NCI-H187 (cell line): ENCODE measurements at regions not wholly inside any gene's neighbourhood (a gene's known extent, or its start where the extent isn't known, plus 50 kb on each side); places are given as distances from the start of the nearest gene placed in this dataset.
A peak's percentile ranks its signal among the peaks of the same experiment; 100 is the strongest.
"Not testable (repeated sequence)": the region's sequence is repeated elsewhere in the genome, so short reads cannot be mapped to it uniquely, and the experiment has no call there.

ENCODE experiments used
- DNase-seq, 2 experiments: peaks; one replicate each; lab custom pipeline; 2025; lab: John Stamatoyannopoulos, UW

DNA sequence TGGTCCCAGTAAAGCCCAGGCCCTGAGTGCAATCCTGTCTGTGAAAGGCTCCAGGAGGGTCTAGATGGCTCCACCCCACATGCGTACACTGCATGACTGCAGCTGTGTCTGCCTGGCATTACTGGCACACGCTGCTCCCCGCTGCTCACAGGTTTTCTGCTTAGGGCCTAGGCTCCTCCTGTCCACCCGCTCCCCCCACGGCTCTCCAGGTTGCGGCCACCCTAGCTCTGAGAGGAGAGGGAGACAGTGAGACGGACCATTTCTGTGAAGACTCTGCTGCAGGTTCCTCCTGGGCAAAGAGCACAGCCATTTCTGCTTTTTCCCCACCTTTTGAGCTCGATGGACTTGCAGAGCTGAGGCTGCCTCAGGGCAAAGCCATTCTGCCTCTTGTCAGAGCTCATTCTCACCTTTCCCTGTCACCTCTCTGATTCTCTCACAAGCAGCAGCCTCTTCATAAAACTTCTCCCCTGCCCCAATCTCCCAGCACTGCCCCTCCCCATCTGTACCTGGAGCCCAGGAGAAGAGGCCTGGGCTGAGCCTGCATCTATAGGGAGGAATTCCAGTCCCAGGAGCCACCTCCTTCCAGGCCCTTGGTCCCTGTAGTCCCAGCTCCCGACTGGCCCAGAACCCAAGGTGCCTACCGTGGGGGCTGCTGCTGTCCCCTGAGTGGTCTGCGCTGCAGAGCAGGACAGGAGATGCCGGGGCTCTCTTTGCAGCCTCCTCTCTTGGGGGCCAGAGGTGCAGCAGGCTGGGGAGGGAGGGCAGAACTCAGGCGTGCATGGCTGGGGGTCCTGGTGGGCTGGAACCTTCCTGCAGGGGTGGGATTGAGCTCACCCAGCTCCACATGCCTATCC, 433.7 kb upstream of the B3GAT1 start:
- DNase-seq, result no peak

DNA sequence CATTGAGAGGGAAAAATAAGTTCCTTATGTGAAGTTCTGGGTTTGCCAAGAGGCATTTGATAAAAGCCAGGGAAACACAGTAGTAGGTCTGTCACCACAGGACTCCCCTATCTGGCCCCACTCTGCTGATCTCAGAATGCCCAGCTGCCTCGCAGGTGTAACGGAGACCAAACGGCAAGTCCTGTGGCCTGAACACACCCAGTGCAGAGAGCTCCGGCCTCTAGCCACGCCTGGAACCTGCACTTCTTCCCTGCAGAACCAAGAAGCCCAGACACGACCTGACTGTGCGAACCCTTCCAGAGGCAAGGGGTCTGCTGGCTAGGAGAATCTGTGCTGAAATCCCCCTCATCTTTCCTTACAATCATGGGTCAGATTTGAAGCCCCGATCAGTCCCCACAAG, 432.8 kb upstream of the B3GAT1 start:
- no peak for DNase-seq

DNA sequence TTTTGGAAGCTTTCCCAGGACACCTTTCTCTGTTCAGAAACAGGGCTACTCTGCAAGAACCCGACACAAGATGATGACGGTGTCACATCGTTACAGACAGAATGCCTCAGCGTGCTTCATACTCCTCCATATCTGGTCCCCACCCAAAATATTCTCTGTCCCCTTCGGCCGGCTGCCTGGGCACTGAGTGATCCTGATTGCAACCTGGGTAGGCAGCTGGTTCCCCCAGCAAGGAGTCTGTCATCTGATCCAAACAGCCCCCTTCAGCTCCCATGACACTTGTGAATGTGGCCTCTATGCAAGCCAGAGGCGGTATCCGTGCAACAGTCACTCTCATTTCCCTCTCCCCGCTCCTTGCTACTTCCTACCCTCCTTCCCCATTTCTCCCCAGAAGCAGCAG, 431.7 kb upstream of the B3GAT1 start:
- DNase-seq, result no peak

DNA sequence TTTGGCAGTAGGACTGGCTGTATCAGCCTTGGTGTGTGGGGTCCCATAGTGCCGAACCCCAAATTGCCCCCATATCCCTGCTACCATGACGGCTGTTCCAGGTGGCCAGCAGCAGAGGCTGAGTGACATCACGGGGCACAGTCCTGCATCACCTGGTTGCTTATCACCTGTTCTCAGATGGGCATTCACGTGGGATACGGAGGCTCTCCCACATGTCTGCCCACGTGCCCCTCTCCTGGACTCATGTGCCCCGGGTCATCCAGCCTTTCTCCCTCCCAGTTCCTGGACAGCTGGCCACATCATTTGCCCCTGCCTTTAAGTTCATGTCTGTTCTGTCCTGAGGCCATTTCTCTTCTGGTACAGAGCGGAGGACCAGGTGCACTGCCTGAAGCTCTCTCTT, 431.0 kb upstream of the B3GAT1 start:
- no peak for DNase-seq

DNA sequence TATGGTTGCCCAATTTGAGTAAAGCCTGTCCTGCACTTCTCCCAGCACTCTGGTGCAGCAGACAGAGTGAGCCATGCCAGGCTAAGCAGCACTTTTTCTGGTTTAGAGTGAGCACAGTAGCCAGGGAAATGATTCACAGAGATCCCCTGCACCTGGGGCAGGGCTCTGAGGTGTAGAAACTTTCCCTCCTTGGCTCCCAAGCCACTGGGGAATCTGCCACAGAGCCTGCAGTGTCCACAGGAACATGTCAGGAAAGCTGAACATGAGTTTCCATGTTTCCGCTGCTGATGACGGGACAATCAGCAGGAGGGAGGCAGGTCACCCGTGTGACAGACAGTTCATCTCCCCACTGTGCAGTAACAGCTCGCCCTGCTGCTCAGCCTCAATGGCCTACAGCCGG, 429.9 kb upstream of the B3GAT1 start:
- no peak for DNase-seq

DNA sequence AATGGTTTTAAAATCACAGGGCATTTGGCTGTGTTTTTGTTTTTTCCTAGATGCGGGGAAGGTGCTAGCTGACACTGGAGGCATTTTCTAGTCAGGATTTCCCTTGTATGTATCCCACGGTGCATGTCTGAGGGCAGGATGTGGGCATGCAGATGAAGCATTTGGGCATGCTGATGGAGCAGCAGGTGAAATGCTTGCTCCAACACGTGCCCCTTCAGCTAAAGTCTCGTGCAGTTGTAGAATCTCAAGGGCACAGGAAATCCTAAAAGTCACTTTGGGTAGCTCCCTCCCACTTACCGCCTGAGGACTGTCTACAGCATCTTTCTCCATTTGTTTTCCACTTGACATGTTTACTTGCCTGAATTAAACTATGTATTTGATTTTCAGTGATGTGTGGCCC, 429.4 kb upstream of the B3GAT1 start:
- peak; percentile 11 to 29 for DNase-seq

DNA sequence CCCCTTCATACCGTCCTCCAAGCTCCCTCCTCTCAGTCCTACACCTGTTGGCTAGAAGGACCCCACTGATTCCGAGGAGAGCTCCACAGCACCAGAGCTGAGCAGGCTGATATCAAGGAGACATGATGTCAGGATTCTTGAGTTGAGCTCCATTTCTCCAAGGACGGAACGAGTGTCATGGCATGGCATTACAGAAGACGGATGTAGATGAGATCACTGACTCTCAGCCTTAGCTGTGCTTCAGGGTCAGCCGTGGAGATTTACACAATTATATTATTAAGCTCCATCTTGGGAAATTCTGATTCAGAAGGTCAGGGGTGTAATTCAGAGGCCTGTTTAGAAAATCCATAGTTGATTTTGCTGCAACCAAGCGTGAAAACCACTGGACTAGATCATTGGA, 428.9 kb upstream of the B3GAT1 start:
- no peak for DNase-seq

DNA sequence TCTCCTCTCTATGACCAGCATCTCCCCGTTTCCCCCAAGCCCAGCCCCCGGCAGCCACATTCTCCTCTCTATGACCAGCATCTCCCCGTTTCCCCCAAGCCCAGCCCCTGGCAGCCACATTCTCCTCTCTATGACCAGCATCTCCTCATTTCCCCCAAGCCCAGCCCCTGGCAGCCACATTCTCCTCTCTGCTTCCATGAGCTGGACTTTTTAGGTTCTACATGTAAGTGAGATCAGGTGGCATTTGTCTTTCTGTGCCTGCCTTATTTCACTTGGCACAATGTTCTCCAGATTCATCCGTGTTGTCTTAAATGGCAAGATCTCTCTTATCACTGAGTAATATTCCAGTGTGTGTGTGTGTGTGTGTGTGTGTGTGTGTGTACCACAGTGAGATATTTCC, 428.1 kb upstream of the B3GAT1 start:
- DNase-seq, result not testable (repeated sequence)

DNA sequence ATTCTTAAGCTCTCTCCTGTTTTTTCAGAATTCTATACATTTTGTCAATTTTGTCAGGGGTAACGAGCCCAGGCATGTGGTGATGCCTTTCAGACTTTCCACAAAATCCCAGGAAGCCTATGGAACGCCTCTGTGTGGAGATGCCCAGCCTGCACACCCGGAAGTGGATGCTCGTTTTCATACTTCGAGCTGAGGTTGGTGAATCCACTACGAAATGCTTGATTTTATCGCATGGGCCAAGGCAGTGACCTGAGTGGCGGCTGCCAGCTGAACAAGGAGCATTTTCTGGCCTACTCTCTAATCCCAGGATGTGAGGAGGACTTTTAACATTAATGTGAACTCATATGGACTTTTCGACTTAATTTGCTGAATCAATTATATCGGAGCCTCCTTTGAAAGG, 426.7 kb upstream of the B3GAT1 start:
- no peak for DNase-seq

DNA sequence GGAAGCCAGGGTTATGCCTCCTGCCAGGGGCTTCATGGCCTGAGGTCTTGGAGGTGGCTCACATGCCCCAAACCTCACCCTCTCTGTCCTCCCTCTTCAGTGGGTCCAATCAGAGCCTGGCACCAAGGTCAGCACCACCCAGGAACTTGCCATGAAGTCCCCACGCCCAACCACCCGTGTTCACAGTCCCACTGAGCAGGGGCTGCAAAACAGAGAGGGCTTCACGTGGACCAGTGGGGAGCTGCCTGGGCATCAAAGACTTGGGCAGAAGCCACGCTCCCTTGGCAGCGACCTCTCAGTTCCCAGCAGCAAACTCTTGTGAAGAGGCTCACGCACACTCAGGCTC, 425.8 kb upstream of the B3GAT1 start:
- no peak for DNase-seq

DNA sequence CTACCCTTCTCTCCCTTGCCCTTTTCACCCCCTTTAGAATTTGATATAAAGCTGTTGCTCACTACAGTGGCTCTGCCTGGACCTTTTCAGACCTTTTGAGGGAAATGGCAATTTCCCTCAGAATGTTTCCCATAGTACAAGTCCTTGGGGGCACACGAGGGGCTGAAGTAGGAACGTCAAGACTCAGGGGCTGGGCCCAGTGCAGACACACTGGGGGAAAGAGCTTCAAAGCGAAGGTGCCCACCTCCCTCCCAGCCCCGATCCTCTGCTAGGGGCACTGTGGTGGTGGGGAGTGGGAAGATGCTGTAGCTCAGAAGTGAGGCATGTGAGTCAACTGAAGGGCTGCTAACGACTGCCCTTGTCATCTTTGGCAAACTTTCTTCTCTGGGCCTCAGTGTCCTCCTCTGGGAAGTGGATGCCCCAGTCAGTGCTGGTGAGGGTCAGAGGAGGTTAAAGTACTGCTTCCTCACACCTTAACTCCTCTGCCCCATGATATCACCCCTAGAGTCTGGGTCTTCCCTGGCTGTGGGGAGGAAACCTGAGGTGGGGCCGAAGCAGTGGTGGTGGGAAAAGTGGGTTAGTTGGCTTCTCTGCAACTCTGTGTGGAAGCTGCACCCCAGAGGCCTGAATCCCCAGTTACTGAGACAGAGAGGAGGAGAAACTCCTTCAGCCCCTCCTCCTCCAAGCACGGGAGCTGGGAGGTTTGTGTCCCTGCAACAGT, 425.3 kb upstream of the B3GAT1 start:
- no peak for DNase-seq

DNA sequence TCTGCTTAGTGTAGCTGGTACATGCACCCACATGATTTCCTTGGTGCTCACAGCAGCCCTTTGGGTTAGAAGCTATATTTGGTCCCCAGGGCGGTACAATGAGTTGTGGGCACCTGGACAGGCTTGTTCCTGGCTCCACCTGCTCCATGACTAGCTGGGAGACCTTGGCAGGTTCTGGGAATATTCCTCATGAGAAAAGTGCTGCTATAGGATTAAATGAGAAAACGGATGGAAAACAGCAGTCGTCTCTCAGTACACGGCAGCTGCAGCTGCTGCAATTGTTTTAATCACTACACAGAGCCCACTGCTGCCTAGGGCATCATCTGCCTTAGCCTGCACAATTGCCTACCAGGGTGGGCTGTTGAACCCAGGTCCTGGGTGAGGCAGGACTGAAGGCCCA, 424.5 kb upstream of the B3GAT1 start:
- no peak for DNase-seq

DNA sequence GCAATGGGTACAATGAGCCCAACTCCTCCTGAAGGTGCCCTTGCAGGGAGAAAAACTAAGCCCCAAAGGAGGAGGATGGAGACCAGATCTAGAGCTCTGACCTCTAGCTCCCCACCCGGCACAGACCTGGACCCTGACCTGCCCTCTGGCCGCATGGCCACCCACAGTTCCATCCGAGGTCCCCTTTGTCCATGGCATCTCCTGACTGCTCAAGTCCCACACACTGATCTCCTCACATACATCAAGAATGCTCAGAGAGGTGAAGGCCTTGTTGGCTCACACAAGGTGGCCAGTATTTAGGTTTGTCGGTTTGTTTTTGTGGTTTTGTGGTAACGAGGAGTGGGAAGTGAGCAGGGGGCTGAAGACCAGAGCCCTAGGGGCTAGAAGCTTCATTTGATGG, 423.5 kb upstream of the B3GAT1 start:
- no peak for DNase-seq

DNA sequence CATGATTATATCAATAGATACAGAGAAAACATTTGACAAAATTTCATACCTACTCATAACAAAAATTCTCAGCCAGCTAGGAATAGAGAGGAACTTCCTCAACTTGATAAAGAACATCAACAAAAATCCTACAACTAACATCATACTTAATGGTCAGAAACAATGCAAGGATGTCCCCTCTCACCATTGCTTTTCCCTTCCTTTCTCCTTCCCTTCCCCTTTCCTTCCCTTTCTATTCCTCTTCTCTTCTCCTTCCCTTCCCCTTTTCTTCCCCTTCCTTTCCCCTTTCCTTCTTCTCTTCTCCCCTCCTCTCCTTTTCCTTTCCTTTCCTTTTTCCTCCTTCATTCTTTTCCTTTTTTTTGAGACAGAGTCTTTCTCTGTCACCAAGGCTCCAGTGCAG, 418.3 kb upstream of the B3GAT1 start:
- no peak for DNase-seq

DNA sequence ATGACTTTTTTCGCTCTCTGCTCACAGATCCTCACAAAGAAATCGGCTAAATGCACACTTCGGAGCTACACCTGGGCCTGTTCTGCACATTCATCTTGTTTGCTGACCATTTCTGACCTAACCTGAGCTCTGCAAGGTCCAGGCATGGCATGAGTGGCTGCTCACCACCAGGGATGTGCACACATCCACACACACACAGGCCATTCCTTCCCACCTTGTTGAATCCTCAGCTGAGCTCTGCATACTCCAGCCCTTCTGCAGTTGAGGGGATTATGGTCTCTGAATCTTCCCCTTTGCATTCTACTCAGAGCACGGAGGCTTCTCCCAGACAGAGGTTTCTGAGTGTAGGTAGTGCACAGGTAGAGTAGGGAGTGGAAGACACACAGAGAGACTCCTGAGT, 411.9 kb upstream of the B3GAT1 start:
- no peak for DNase-seq

DNA sequence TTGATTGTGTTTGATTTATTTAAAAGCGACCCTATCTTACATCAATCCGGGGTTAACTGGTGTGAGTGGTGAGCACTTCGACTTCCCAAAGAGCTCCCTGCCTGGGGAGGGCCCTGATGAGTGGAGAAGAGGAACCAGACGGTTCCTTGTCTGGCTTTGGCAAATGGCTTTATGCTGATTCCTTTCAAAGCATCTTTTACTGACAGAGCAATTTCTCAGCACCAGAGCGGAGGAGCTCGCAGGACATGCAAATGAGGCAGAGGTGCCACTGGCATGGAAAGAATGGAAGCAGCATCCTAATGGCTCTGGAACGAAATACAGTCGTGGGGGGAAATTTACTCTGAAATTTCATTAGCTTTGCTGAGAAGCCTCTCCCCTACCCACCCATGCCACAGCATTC, 410.9 kb upstream of the B3GAT1 start:
- DNase-seq, result no peak

DNA sequence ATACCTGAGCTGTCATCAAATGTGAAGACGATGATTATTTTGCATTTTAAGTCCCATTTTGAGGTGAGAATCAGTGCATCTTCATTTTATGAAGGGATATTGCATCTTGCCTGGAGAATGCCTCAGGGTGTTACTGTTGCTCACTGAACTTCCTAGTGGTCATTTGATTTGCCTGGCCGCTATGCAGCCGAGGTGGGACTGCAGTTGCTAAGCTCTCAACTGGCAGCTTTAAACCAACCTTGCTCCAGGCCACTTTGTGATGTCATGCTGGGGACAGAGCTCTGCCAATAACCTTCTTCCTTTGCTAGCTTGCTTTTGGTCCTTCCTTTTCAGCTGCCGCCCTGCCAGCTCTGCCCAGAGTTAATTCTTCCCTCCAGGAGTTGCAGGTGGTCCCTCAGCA, 409.4 kb upstream of the B3GAT1 start:
- DNase-seq, result no peak

DNA sequence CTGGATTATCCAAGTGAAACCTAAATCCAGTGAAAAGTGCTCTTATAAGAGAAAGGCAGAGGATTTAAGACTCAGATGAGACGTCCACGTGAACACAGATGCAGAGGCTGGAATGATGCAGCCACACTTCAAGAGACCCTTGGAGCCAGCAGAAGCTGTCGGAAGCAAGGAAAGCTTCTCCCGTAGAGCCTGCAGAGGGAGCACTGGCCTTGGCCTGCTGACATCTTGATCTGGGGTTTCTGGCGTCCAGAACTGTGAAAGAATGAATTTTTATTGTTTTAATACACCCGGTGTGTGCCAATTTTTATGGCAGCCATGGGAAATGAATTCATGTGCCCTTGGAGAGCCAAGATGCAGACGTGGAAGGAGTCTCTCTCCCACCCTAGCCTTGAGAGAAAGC, 407.0 kb upstream of the B3GAT1 start:
- DNase-seq, result no peak

DNA sequence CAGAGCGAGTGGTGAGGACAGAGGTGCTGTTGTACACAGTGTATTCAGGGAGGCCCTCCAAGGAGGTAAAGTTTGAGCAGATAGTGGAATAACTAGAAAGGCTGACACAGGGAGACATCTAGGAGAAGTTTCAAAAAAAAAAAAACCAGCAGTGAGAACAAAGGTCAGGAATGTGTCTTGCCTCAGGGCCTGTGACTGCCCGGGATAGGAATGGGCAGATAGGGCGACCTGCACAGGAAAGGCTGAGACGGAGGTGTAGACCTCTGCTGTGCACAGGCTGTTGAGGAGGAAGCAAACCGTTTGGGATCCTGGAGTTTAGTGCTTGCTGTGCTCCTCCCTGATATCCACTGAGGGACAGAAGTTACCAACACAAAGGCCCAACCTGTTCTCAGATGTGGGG, 406.5 kb upstream of the B3GAT1 start:
- no peak for DNase-seq

DNA sequence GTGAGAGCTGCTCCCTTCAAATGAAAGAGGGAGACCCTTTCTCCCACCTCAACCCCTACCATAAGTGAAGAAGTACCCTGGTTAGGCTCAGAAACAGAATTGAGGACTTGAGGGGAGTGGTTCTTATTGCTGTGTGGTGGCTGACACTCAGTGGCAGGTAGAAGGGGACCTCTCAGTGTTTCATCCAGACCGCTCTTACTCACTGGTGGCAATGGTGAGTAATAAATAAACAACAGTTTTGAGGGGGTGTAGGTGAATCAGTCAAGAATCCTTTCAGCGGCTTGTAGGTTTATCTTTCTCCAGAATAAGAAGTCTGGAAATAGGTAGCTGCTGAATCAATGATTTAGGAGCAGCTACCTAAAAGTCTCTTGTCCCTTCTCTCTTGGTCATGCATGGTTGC, 403.4 kb upstream of the B3GAT1 start:
- no peak for DNase-seq

DNA sequence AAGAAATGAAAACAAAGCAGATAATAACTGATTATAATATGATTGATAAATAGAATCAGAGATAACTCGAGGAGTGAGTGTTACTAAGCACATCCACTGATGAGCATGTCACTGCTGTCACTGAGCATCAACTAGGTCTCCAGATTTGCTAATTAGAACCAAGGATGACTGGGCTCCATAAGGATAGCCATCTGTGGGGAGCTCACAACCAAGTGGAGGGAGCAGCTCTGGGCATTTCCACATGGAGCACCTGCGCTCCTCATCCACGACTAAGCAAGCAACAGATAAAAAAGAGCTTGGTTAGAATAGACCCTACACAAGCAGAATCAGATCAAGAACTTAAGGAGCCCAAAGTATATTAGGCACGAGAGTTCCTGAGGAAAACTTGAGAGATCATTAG, 396.0 kb upstream of the B3GAT1 start:
- no peak for DNase-seq

DNA sequence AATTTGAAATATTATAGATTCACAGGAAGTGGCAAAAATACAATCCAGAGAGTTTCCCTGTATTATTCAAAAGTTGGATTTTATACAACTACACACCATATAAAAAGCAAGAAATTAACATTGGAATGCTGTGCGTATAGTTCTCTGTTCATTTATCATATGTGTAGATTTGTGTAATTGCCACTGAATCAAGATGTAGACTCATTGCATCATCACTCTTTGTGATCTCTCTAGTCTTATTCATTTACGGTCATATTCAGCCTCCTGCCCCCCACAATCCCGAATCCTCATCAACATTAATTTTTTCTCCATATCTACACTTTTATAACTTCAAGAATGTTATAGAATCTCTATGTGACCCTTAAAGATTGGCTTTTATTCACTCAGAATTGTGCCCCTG, 390.6 kb upstream of the B3GAT1 start:
- DNase-seq, result no peak

DNA sequence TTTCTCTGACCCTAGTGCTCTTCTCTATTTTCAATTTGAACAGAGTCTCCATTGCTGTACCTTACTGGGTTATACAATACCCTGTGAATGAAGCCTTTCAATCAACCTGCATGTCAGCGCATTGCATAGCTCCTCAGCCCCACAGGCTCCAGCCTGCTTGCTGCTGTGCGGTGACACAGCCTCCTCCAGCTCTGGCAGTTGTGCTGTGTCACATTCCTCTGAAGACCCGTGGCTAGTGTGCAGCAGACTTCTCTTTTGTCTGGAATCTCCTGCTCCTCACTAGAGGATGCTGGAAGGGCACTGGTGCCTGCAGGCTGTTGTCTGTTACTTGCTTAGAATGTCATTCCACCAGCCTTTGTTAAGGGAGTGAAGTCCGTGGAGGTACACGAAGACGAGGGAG, 390.1 kb upstream of the B3GAT1 start:
- DNase-seq, result no peak

DNA sequence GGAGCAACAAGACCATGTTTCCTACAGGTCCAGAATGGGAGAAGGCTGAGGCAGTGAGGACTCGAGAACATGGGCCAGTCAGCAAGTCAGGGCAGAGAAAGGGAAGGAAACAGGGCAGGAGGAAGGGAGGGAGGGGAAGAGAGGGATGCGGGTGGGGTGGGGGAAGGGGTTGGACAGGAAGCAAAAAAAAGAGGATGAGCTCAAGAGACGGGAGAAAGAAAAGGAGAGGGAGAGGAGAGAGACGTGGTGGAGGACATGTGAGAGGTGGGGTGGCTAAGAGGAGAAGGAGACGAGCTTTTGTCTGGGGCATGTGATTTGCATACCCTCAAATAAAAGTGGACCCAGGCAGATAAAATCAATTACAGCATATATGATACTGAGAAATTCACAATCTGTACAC, 389.5 kb upstream of the B3GAT1 start:
- DNase-seq, result no peak
